Liver (tissue), 3 donors: ENCODE measurements at regions not wholly inside any gene's neighbourhood (a gene's known extent, or its start where the extent isn't known, plus 50 kb on each side); places are given as distances from the start of the nearest gene placed in this dataset.

Source experiments
- CTCF ChIP-seq: fragments of 150-350 bp; IDR thresholded peaks from 2 replicates; pipeline ENCODE4 v1.5.1; 2017; ENCODE audit warnings: improper control_type of control experiment, low read depth, low read length; ENCODE audit not compliant: missing input control
- FOXA1 ChIP-seq: IDR thresholded peaks from 2 replicates; pipeline ENCODE4 v1.6.1; 2016; ENCODE audit warnings: antibody characterized with exemption
- GABPA ChIP-seq, 2 donors: IDR thresholded peaks in 1 of 2; conservative IDR thresholded peaks in 1 of 2; 2 replicates each; pipeline ENCODE4 v1.6.1; 2016; ENCODE audit warnings: antibody characterized with exemption in 2 of 2, mild to moderate bottlenecking in 1 of 2, moderate library complexity in 1 of 2
- JUND ChIP-seq, 2 donors: IDR thresholded peaks; 2 replicates each; pipeline ENCODE4 v1.6.1; 2016; ENCODE audit warnings: antibody characterized with exemption in 2 of 2
- MAX ChIP-seq: IDR thresholded peaks from 2 replicates; pipeline ENCODE4 v1.6.1; 2016; ENCODE audit warnings: antibody characterized with exemption
- RAD21 ChIP-seq, 2 donors: IDR thresholded peaks; 2 replicates each; pipeline ENCODE4 v1.6.1; 2016; ENCODE audit warnings: antibody characterized with exemption in 2 of 2, mild to moderate bottlenecking in 2 of 2
- REST ChIP-seq: IDR thresholded peaks from 2 replicates; pipeline ENCODE4 v1.6.1; 2016; ENCODE audit warnings: antibody characterized with exemption, mild to moderate bottlenecking
- RXRA ChIP-seq, 2 donors: IDR thresholded peaks; 2 replicates each; pipeline ENCODE4 v1.6.1; 2017 to 2018; ENCODE audit warnings: antibody characterized with exemption in 2 of 2, mild to moderate bottlenecking in 1 of 2
- SP1 ChIP-seq: IDR thresholded peaks from 2 replicates; pipeline ENCODE4 v1.6.1; 2018; ENCODE audit warnings: antibody characterized with exemption, mild to moderate bottlenecking
- TAF1 ChIP-seq: conservative IDR thresholded peaks from 2 replicates; pipeline ENCODE4 v1.6.1; 2016; ENCODE audit warnings: antibody characterized with exemption, mild to moderate bottlenecking
- YY1 ChIP-seq: IDR thresholded peaks from 2 replicates; pipeline ENCODE4 v1.6.1; 2016; ENCODE audit warnings: antibody characterized with exemption, mild to moderate bottlenecking
- ZBTB33 ChIP-seq: IDR thresholded peaks from 2 replicates; pipeline ENCODE4 v1.6.1; 2016; ENCODE audit warnings: antibody characterized with exemption
- donor health status: healthy.
- donor health status: healthy.

GRCh38 chr19:28642787-28643683, 569.9 kb downstream of the UQCRFS1 start:
- TF ChIP-seq CTCF (no peak), JUND (IDR thresholded peaks at IDR 0.05) (no peak), YY1 (no peak), RAD21 (IDR thresholded peaks at IDR 0.05) (no peak), REST (no peak), SP1 (no peak), RXRA (IDR thresholded peaks at IDR 0.05) (no peak), MAX (no peak), TAF1 (no peak), ZBTB33 (no peak), GABPA (IDR thresholded peaks at IDR 0.05 in 1 of 2, conservative IDR thresholded peaks at IDR 0.05 in 1 of 2) (no peak), FOXA1 (no peak)
